HCEC 1CT (cell line): ENCODE measurements at regions not wholly inside any gene's neighbourhood (a gene's known extent, or its start where the extent isn't known, plus 50 kb on each side); places are given as distances from the start of the nearest gene placed in this dataset.

Experiments
- DNase-seq: peaks from one replicate; pipeline ENCODE4 v3.0.0-alpha.2; 2017

DNA sequence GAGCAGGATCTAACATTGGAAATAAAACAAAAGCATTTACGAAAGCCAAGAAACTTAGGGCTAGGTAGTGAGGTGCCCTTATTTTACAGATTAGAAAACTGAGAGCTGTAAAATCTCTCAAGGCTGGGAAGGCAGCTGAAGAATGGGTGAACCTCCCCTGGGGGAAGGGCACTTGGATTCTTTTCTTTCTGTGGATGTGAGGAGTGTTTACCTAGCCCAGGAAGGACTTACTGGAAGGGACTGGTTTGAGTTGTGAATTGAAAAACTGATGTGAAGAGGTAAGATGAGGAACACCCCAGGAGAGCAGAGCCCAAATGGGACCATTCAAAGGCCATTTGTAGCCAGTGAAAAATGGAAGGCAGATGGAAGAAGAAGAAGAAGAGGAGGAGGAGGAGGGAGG is 74.7 kb upstream of the NGF start:
- no peak for DNase-seq

GRCh38 chr1:115412286-115412685 is 74.2 kb upstream of the NGF start:
- peak; percentile 39 for DNase-seq

- peak; percentile 82 for DNase-seq
These were observed 73.5 kb upstream of the NGF start for GRCh38 chr1:115411371-115412063.

GRCh38 chr1:115409094-115410015 is 71.3 kb upstream of the NGF start:
- DNase-seq: no peak

GRCh38 chr1:115408533-115408932 is 70.5 kb upstream of the NGF start:
- no peak for DNase-seq

DNA sequence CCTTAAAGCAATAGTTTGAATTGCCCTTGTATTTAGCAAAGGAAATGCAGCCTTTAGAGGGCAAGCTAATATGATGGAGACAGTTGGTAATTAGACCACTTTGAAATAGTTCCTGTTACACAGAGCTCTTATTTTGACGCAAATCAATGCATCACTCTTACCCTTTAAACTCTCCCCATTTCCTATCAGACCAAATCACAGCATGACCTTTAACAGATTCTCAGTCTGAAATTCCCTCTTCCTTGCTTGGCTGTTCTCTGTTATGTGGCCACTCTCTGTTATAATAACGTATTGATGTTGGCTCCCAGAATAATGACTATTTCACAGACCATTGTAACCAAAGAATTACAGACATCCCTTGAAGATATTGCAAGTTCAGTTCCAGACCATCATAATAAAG is 66.9 kb upstream of the NGF start:
- no peak for DNase-seq

- DNase-seq: no peak
These were observed 64.7 kb upstream of the NGF start for GRCh38 chr1:115402753-115403184.

- DNase-seq: no peak
These were observed 63.6 kb upstream of the NGF start for GRCh38 chr1:115401676-115402075.

GRCh38 chr1:115400891-115401290 is 62.8 kb upstream of the NGF start:
- DNase-seq: no peak

GRCh38 chr1:115400426-115400825 is 62.4 kb upstream of the NGF start:
- DNase-seq: no peak

DNA sequence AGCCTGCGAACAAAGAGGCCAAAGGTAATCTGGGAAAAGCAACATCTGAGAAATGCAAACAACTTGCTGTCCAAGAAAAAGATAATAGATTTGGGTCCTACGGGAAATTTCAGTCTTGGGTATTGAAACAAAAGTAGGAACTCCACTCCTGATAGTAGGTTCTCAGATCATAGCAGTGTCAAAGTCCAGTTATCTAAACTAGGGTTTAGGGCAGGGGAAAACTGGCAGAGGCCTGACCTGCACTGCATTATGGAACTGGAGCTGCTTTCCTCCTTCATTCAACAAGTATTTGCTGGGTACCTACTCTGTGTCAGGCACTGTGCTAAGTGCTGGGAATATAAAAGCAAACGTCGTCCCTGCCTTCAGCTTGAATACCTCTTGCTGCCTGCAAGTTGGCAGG is 60.7 kb upstream of the NGF start:
- DNase-seq: no peak
